H9 (cell line): ENCODE measurements at regions not wholly inside any gene's neighbourhood (a gene's known extent, or its start where the extent isn't known, plus 50 kb on each side); places are given as distances from the start of the nearest gene placed in this dataset.

Source experiments
- DNase-seq: peaks from one replicate; pipeline ENCODE4 v3.0.0-alpha.2; 2017
- H2AFZ ChIP-seq: one replicate; pipeline ENCODE4 v1.6.1; 2013; ENCODE audit warnings: mild to moderate bottlenecking, low read length, control low read depth, moderate library complexity
- H2AK5ac ChIP-seq: 2 replicates; pipeline ENCODE4 v1.6.1; 2013; ENCODE audit warnings: low read length, control low read depth, mixed read lengths; ENCODE audit not compliant: insufficient read length
- H2BK120ac ChIP-seq: one replicate; pipeline ENCODE4 v1.6.1; 2013; ENCODE audit warnings: low read depth, mild to moderate bottlenecking, low read length, control low read depth, inconsistent platforms; ENCODE audit not compliant: poor library complexity, severe bottlenecking
- H2BK12ac ChIP-seq: 2 replicates; pipeline ENCODE4 v1.6.1; 2013; ENCODE audit warnings: low read length, control low read depth, mixed read lengths, low read depth; ENCODE audit not compliant: insufficient read length
- H2BK15ac ChIP-seq: 2 replicates; pipeline ENCODE4 v1.6.1; 2013; ENCODE audit warnings: low read depth, low read length, control low read depth
- H2BK20ac ChIP-seq: one replicate; pipeline ENCODE4 v1.6.1; 2013; ENCODE audit warnings: low read depth, mild to moderate bottlenecking, low read length, control low read depth, inconsistent platforms; ENCODE audit not compliant: poor library complexity, severe bottlenecking
- H2BK5ac ChIP-seq: 2 replicates; pipeline ENCODE4 v1.6.1; 2013; ENCODE audit warnings: low read length, control low read depth, mixed read lengths; ENCODE audit not compliant: insufficient read length
- H3K14ac ChIP-seq: 2 replicates; pipeline ENCODE4 v1.6.1; 2013; ENCODE audit warnings: low read length, control low read depth; ENCODE audit not compliant: insufficient read depth
- H3K18ac ChIP-seq: 2 replicates; pipeline ENCODE4 v1.6.1; 2013; ENCODE audit warnings: low read depth, mild to moderate bottlenecking, mixed read lengths, low read length, control low read depth; ENCODE audit not compliant: insufficient read length
- H3K23ac ChIP-seq: 2 replicates; pipeline ENCODE4 v1.6.1; 2013; ENCODE audit warnings: low read length, control low read depth, mixed read lengths, low read depth; ENCODE audit not compliant: insufficient read length
- H3K23me2 ChIP-seq: 2 replicates; pipeline ENCODE4 v1.6.1; 2013; ENCODE audit warnings: low read depth, mild to moderate bottlenecking, mixed read lengths, low read length, control low read depth; ENCODE audit not compliant: insufficient read length, poor library complexity, severe bottlenecking
- H3K27ac ChIP-seq: 2 replicates; pipeline ENCODE4 v1.5.1; 2013; ENCODE audit warnings: low read length, control low read depth, mixed read lengths, low read depth; ENCODE audit not compliant: insufficient read length
- H3K27me3 ChIP-seq: 2 replicates; pipeline ENCODE4 v1.6.1; 2013; ENCODE audit warnings: low read length, control low read depth, inconsistent platforms; ENCODE audit not compliant: insufficient read depth
- H3K4ac ChIP-seq: 2 replicates; pipeline ENCODE4 v1.6.1; 2013; ENCODE audit warnings: low read depth, mild to moderate bottlenecking, control low read depth, inconsistent platforms, low read length, moderate library complexity
- H3K4me1 ChIP-seq: 2 replicates; pipeline ENCODE4 v1.6.1; 2013; ENCODE audit warnings: low read length, control low read depth, inconsistent platforms; ENCODE audit not compliant: insufficient read depth
- H3K4me2 ChIP-seq: 2 replicates; pipeline ENCODE4 v1.6.1; 2013; ENCODE audit warnings: low read length, control low read depth, mixed read lengths; ENCODE audit not compliant: insufficient read length, insufficient read depth
- H3K56ac ChIP-seq: 2 replicates; pipeline ENCODE4 v1.6.1; 2013; ENCODE audit warnings: low read depth, mild to moderate bottlenecking, mixed read lengths, low read length, control low read depth; ENCODE audit not compliant: insufficient read length
- H3K79me1 ChIP-seq: 2 replicates; pipeline ENCODE4 v1.6.1; 2013; ENCODE audit warnings: low read depth, mild to moderate bottlenecking, moderate library complexity, low read length, control low read depth, inconsistent platforms; ENCODE audit not compliant: insufficient read depth, poor library complexity, severe bottlenecking
- H3K79me2 ChIP-seq: 2 replicates; pipeline ENCODE4 v1.6.1; 2013; ENCODE audit warnings: low read length, control low read depth, inconsistent platforms; ENCODE audit not compliant: insufficient read depth
- H3K9ac ChIP-seq: 2 replicates; pipeline ENCODE4 v1.6.1; 2013; ENCODE audit warnings: low read length, control low read depth, mixed read lengths; ENCODE audit not compliant: insufficient read length; ENCODE audit errors: extremely low read depth
- H3K9me3 ChIP-seq: one replicate; pipeline ENCODE4 v1.6.1; 2013; ENCODE audit warnings: low read depth, low read length, inconsistent platforms; ENCODE audit not compliant: control insufficient read depth
- H3T11ph ChIP-seq: one replicate; pipeline ENCODE4 v1.6.1; 2013; ENCODE audit warnings: mild to moderate bottlenecking, low read length, control low read depth, inconsistent platforms
- H4K20me1 ChIP-seq: one replicate; pipeline ENCODE4 v1.6.1; 2013; ENCODE audit not compliant: control insufficient read depth, insufficient read length, insufficient read depth
- H4K5ac ChIP-seq: 2 replicates; pipeline ENCODE4 v1.6.1; 2013; ENCODE audit warnings: low read depth, mild to moderate bottlenecking, mixed read lengths, low read length, control low read depth; ENCODE audit not compliant: insufficient read length
- H4K8ac ChIP-seq: replicated peaks from 2 replicates; pipeline ENCODE4 v1.6.1; 2013; ENCODE audit warnings: low read length, control low read depth, mixed read lengths, low read depth; ENCODE audit not compliant: insufficient read length
- H4K91ac ChIP-seq: 2 replicates; pipeline ENCODE4 v1.6.1; 2013; ENCODE audit warnings: low read depth, mild to moderate bottlenecking, moderate library complexity, mixed read lengths, low read length, control low read depth; ENCODE audit not compliant: insufficient read length
- H3K27ac Mint-ChIP-seq, 3 experiments: 2 replicates in 2 of 3; 3 replicates in 1 of 3; pipeline ENCODE4 v1.8.0; 2020 to 2021; ENCODE audit warnings: mixed read lengths in 3 of 3, mild to moderate bottlenecking in 1 of 3, moderate library complexity in 1 of 3
- H3K27me3 Mint-ChIP-seq: 2 replicates; pipeline ENCODE4 v1.8.0; 2021; ENCODE audit warnings: low read depth, mild to moderate bottlenecking, moderate library complexity, mixed read lengths
- H3K36me3 Mint-ChIP-seq, 3 experiments: 2 replicates in 2 of 3; 3 replicates in 1 of 3; pipeline ENCODE4 v1.8.0; 2020 to 2021; ENCODE audit warnings: low read depth in 3 of 3, mixed read lengths in 3 of 3; ENCODE audit not compliant: insufficient read depth in 1 of 3
- H3K4me1 Mint-ChIP-seq, 2 experiments: 2 replicates each; pipeline ENCODE4 v1.8.0; 2020; ENCODE audit warnings: mixed read lengths in 2 of 2
- H3K4me3 Mint-ChIP-seq, 2 experiments: 2 replicates in 1 of 2; 3 replicates in 1 of 2; pipeline ENCODE4 v1.8.0; 2020 to 2021; ENCODE audit warnings: mild to moderate bottlenecking in 2 of 2, mixed read lengths in 2 of 2, moderate library complexity in 1 of 2
- H3K9me3 Mint-ChIP-seq, 2 experiments: 2 replicates in 1 of 2; 3 replicates in 1 of 2; pipeline ENCODE4 v1.8.0; 2020; ENCODE audit warnings: mild to moderate bottlenecking in 2 of 2, mixed read lengths in 2 of 2, moderate library complexity in 1 of 2
- TF ChIP-seq, protein P1 (sequence below): fragments of 200-600 bp; sonication (generic); conservative IDR thresholded peaks from 3 replicates; pipeline ENCODE4 v1.8.0; 2021; ENCODE audit warnings: antibody characterized with exemption, mild to moderate bottlenecking

DNA sequence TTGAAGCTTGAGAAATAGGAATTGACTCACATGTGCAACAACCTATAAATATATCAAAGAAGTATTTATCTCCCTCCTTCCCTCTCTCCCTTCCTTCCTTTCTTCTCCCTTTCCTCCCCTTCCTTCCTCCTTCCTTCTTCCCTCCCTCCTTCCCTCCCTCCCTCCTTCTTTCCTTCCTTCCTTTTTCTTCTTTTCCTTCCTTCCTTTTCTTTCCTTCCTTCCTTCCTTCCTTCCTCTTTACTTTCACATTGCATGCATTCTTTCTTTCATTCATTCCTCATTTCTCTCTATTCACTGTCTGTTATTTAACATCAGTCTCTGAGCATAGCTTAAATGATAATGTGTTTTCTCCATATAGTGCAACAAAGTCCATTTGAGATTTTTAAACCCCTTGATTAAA lies 214.2 kb downstream of the CHRM3 start:
- H2AK5ac ChIP-seq = no peak overlapping the region
- H2BK15ac ChIP-seq = no peak overlapping the region
- no peak overlapping the region for H2AFZ ChIP-seq
- H3T11ph ChIP-seq = no peak overlapping the region
- no peaks in the 10 kb centered on the region for H3K9me3 ChIP-seq
- H2BK5ac ChIP-seq = no peak overlapping the region
- no peak overlapping the region for H4K8ac ChIP-seq
- no peak overlapping the region for H3K4ac ChIP-seq
- no peak overlapping the region for H3K27ac ChIP-seq
- no peak overlapping the region for H2BK120ac ChIP-seq
- H3K9me3 Mint-ChIP-seq = no peaks in the 10 kb centered on the region; a peak in 1 of 5 replicates
- H3K4me1 ChIP-seq = no peaks in the 10 kb centered on the region
- H2BK12ac ChIP-seq = no peak overlapping the region
- no peaks in the 10 kb centered on the region for H3K79me1 ChIP-seq
- TF ChIP-seq, protein P1, sequence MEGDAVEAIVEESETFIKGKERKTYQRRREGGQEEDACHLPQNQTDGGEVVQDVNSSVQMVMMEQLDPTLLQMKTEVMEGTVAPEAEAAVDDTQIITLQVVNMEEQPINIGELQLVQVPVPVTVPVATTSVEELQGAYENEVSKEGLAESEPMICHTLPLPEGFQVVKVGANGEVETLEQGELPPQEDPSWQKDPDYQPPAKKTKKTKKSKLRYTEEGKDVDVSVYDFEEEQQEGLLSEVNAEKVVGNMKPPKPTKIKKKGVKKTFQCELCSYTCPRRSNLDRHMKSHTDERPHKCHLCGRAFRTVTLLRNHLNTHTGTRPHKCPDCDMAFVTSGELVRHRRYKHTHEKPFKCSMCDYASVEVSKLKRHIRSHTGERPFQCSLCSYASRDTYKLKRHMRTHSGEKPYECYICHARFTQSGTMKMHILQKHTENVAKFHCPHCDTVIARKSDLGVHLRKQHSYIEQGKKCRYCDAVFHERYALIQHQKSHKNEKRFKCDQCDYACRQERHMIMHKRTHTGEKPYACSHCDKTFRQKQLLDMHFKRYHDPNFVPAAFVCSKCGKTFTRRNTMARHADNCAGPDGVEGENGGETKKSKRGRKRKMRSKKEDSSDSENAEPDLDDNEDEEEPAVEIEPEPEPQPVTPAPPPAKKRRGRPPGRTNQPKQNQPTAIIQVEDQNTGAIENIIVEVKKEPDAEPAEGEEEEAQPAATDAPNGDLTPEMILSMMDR = no peak
- no peak overlapping the region for H3K18ac ChIP-seq
- no peak overlapping the region for H4K5ac ChIP-seq
- H3K23ac ChIP-seq = no peak overlapping the region
- no peak overlapping the region for H3K27ac Mint-ChIP-seq
- H3K9ac ChIP-seq = no peak overlapping the region
- no peak for DNase-seq
- no peak overlapping the region for H4K91ac ChIP-seq
- H3K4me2 ChIP-seq = no peak overlapping the region
- no peaks in the 10 kb centered on the region for H3K36me3 Mint-ChIP-seq
- H3K27me3 ChIP-seq = no peaks in the 10 kb centered on the region
- H2BK20ac ChIP-seq = no peak overlapping the region
- no peaks in the 10 kb centered on the region for H3K4me1 Mint-ChIP-seq
- no peaks in the 10 kb centered on the region for H3K79me2 ChIP-seq
- no peaks in the 10 kb centered on the region for H4K20me1 ChIP-seq
- H3K23me2 ChIP-seq = no peaks in the 10 kb centered on the region
- H3K4me3 Mint-ChIP-seq = no peak overlapping the region
- no peak overlapping the region for H3K56ac ChIP-seq
- H3K14ac ChIP-seq = no peak overlapping the region
- no peaks in the 10 kb centered on the region for H3K27me3 Mint-ChIP-seq
